SK-N-SH (cell line): ENCODE measurements at regions not wholly inside any gene's neighbourhood (a gene's known extent, or its start where the extent isn't known, plus 50 kb on each side); places are given as distances from the start of the nearest gene placed in this dataset.

ENCODE experiments used
- CTCF ChIA-PET: fragments of 300-600, 350-600 bp; formaldehyde crosslinking; extraction: SDS; loops from one replicate; lab custom pipeline; 2021; lab: Yijun Ruan, JAX
- POLR2A ChIA-PET: fragments of 350-600 bp; sonication (Branson Sonifier 250); formaldehyde crosslinking; extraction: SDS; loops from one replicate; lab custom pipeline; 2020; ENCODE audit warnings: antibody characterized with exemption, inconsistent platforms; lab: Yijun Ruan, JAX
- DNase-seq: peaks from one replicate; pipeline ENCODE4 v3.0.0; 2012
- H2AFZ ChIP-seq: fragments of 200-600 bp; sonication (generic); 2 replicates; pipeline ENCODE4 v1.8.1; 2016; ENCODE audit warnings: antibody characterized with exemption, mild to moderate bottlenecking, low read depth
- H3F3A ChIP-seq: fragments of 200-600 bp; sonication (generic); replicated peaks from 2 replicates; pipeline ENCODE3; 2016; ENCODE audit warnings: antibody characterized with exemption, mild to moderate bottlenecking; ENCODE audit not compliant: insufficient read depth
- H3K27ac ChIP-seq, 2 experiments: fragments of 200-500 bp in 1 of 2; fragments of 200-600 bp in 1 of 2; sonication (Bioruptor generic) in 1 of 2; sonication (generic), shearing (Covaris generic) in 1 of 2; 2 replicates each; pipeline versions ENCODE4 v1.5.1 to v1.6.1; 2014 to 2016; ENCODE audit warnings: low read depth in 2 of 2, inconsistent platforms in 1 of 2, low read length in 1 of 2, mild to moderate bottlenecking in 1 of 2, mixed read lengths in 1 of 2
- H3K27me3 ChIP-seq: fragments of 200-600 bp; sonication (generic), shearing (Covaris generic); 2 replicates; pipeline ENCODE4 v1.6.1; 2016; ENCODE audit warnings: mixed run types; ENCODE audit not compliant: insufficient read depth
- H3K36me3 ChIP-seq, 2 experiments: fragments of 200-500 bp in 1 of 2; fragments of 200-600 bp in 1 of 2; sonication (Bioruptor generic) in 1 of 2; sonication (generic) in 1 of 2; replicated peaks in 1 of 2; 2 replicates each; pipeline versions ENCODE3 to v1.5.1; 2014 to 2016; ENCODE audit warnings: low read length in 1 of 2, mild to moderate bottlenecking in 1 of 2; ENCODE audit not compliant: insufficient read depth in 2 of 2, control insufficient read depth in 1 of 2
- H3K4me1 ChIP-seq, 2 experiments: fragments of 200-500 bp in 1 of 2; fragments of 200-600 bp in 1 of 2; sonication (Bioruptor generic) in 1 of 2; sonication (generic), shearing (Covaris generic) in 1 of 2; 2 replicates each; pipeline versions ENCODE4 v1.5.1 to v1.6.1; 2014 to 2016; ENCODE audit warnings: low read depth in 1 of 2, low read length in 1 of 2, mixed run types in 1 of 2; ENCODE audit not compliant: insufficient read depth in 2 of 2, control insufficient read depth in 1 of 2
- H3K4me2 ChIP-seq: fragments of 200-600 bp; sonication (generic), shearing (Covaris generic); 2 replicates; pipeline ENCODE4 v1.6.1; 2017; ENCODE audit warnings: mixed run types
- H3K4me3 ChIP-seq, 2 experiments: fragments of 200-500 bp in 1 of 2; fragments of 200-600 bp in 1 of 2; sonication (Bioruptor generic) in 1 of 2; sonication (generic), shearing (Covaris generic) in 1 of 2; 2 replicates each; pipeline versions ENCODE4 v1.5.1 to v1.8.1; 2014 to 2016; ENCODE audit warnings: low read depth in 2 of 2, inconsistent platforms in 1 of 2, low read length in 1 of 2, mild to moderate bottlenecking in 1 of 2, mixed read lengths in 1 of 2, moderate library complexity in 1 of 2
- H3K79me2 ChIP-seq: fragments of 200-600 bp; sonication (generic); 2 replicates; pipeline ENCODE4 v1.8.1; 2017; ENCODE audit warnings: mild to moderate bottlenecking; ENCODE audit not compliant: insufficient read depth
- H3K9ac ChIP-seq: fragments of 200-600 bp; sonication (generic); 2 replicates; pipeline ENCODE4 v1.6.1; 2017; ENCODE audit warnings: mixed run types
- H3K9me2 ChIP-seq: fragments of 200-600 bp; sonication (generic); 2 replicates; pipeline ENCODE4 v1.6.1; 2017; ENCODE audit warnings: mixed run types
- H3K9me3 ChIP-seq: fragments of 200-600 bp; sonication (generic); 2 replicates; pipeline ENCODE4 v1.6.1; 2017; ENCODE audit warnings: mixed run types, mild to moderate bottlenecking, moderate library complexity
- H4K20me1 ChIP-seq: fragments of 200-600 bp; sonication (generic); 2 replicates; pipeline ENCODE4 v1.6.1; 2017; ENCODE audit warnings: mild to moderate bottlenecking, mixed run types; ENCODE audit not compliant: insufficient read depth
- CHD2 ChIP-seq: fragments of 150-350 bp; IDR thresholded peaks from 2 replicates; pipeline ENCODE4 v1.6.1; 2018; ENCODE audit warnings: low read length; ENCODE audit not compliant: partially characterized antibody
- CTCF ChIP-seq: fragments of 200-600 bp; sonication (generic); IDR thresholded peaks from 2 replicates; pipeline ENCODE4 v1.6.1; 2017; ENCODE audit warnings: antibody characterized with exemption, mild to moderate bottlenecking, moderate library complexity
- ELF1 ChIP-seq: IDR thresholded peaks from 2 replicates; pipeline ENCODE4 v1.4.0; 2012
- EP300 ChIP-seq, 2 experiments: IDR thresholded peaks; 2 replicates each; pipeline versions ENCODE4 v1.4.0 to v1.6.1; 2012; ENCODE audit warnings: borderline replicate concordance in 1 of 2, low read depth in 1 of 2, low read length in 1 of 2
- FOXJ3 ChIP-seq: sonication (generic); formaldehyde crosslinking; IDR thresholded peaks from 2 replicates; pipeline ENCODE4 v1.5.1; 2020; ENCODE audit warnings: mild to moderate bottlenecking, missing genetic modification reagents
- FOXM1 ChIP-seq: IDR thresholded peaks from 2 replicates; pipeline ENCODE4 v1.4.0; 2012; ENCODE audit warnings: low read depth, mild to moderate bottlenecking
- GABPA ChIP-seq: IDR thresholded peaks from 2 replicates; pipeline ENCODE4 v1.4.0; 2012; ENCODE audit warnings: low read depth, mild to moderate bottlenecking
- GATA2 ChIP-seq: sonication (generic); formaldehyde crosslinking; IDR thresholded peaks from 2 replicates; pipeline ENCODE4 v1.5.0; 2020; ENCODE audit warnings: mild to moderate bottlenecking, missing genetic modification reagents
- IRF3 ChIP-seq: fragments of 150-350 bp; IDR thresholded peaks from 2 replicates; pipeline ENCODE4 v1.6.1; 2016; ENCODE audit warnings: mild to moderate bottlenecking, low read depth, low read length
- MAX ChIP-seq: IDR thresholded peaks from 2 replicates; pipeline ENCODE4 v1.4.0; 2012; ENCODE audit warnings: low read depth
- MEF2A ChIP-seq: IDR thresholded peaks from 2 replicates; pipeline ENCODE4 v1.4.0; 2012; ENCODE audit warnings: low read depth, borderline replicate concordance
- NRF1 ChIP-seq: IDR thresholded peaks from 2 replicates; pipeline ENCODE4 v1.6.1; 2012; ENCODE audit warnings: low read depth, mild to moderate bottlenecking, low read length
- PBX3 ChIP-seq: IDR thresholded peaks from 2 replicates; pipeline ENCODE4; 2012
- SIN3A ChIP-seq: IDR thresholded peaks from 2 replicates; pipeline ENCODE4 v1.6.1; 2012; ENCODE audit warnings: low read depth, mild to moderate bottlenecking, low read length, moderate library complexity, borderline replicate concordance
- SMC3 ChIP-seq: IDR thresholded peaks from 2 replicates; pipeline ENCODE4 v1.6.1; 2012; ENCODE audit warnings: low read depth, low read length, improper control_type of control experiment
- USF1 ChIP-seq: IDR thresholded peaks from 2 replicates; pipeline ENCODE4 v1.4.0; 2012; ENCODE audit warnings: low read depth, borderline replicate concordance
- YY1 ChIP-seq: IDR thresholded peaks from 2 replicates; pipeline ENCODE4 v1.4.0; 2012; ENCODE audit warnings: low read depth, mild to moderate bottlenecking
- WGBS: methylation state at CpG from one replicate; pipeline ENCODE4 v1.1.6; 2017; ENCODE audit warnings: low lambda C conversion rate; 5-methylcytosine and 5-hydroxymethylcytosine counted together

- ChIA-PET POLR2A (no interaction called here), CTCF (interaction anchor here (1.5 kb wide), 1 partner anchor 12 kb away, joined by 3 read pairs; no protein-coding TSS in a partner anchor)
- Histone ChIP-seq H3K36me3 (no peaks in the 10 kb centered on the region), H3F3A (no peaks in the 10 kb centered on the region), H2AFZ (no peak overlapping the region), H3K4me2 (no peak overlapping the region), H3K27ac (no peak overlapping the region), H3K27me3 (no peaks in the 10 kb centered on the region), H4K20me1 (no peaks in the 10 kb centered on the region), H3K4me3 (no peak overlapping the region), H3K4me1 (peaks cover 0 to 8% of the 10 kb centered on the region in 2 experiments; a peak in 2 of 4 replicates), H3K9ac (no peak overlapping the region), H3K9me3 (no peaks in the 10 kb centered on the region), H3K79me2 (no peaks in the 10 kb centered on the region), H3K9me2 (no peaks in the 10 kb centered on the region)
- DNase-seq = no peak
- WGBS = 12% methylated on average over 2 of the region's 2 CpGs
- no peak for TF ChIP-seq GABPA
- TF ChIP-seq MEF2A = no peak
- no peak for TF ChIP-seq PBX3
- no peak for TF ChIP-seq FOXM1
- no peak for TF ChIP-seq USF1
- no peak for TF ChIP-seq IRF3
- no peak for TF ChIP-seq SMC3
- TF ChIP-seq MAX = no peak
- no peak for TF ChIP-seq CHD2
Observed at GRCh38 chr1:194533641-194534040, 1347.2 kb upstream of the B3GALT2 start.

GRCh38 chr1:194517567-194517966 lies 1331.2 kb upstream of the B3GALT2 start:
- Histone ChIP-seq H3K79me2 (no peaks in the 10 kb centered on the region), H3K27me3 (no peaks in the 10 kb centered on the region), H3K9ac (no peak overlapping the region), H3K4me2 (no peak overlapping the region), H3K4me1 (peaks cover 0 to 4% of the 10 kb centered on the region in 2 experiments; a peak in 1 of 4 replicates), H3F3A (no peaks in the 10 kb centered on the region), H3K4me3 (no peak overlapping the region), H3K36me3 (no peaks in the 10 kb centered on the region), H4K20me1 (no peaks in the 10 kb centered on the region), H2AFZ (no peak overlapping the region; the same call in 1 of the 2 replicates), H3K9me2 (no peaks in the 10 kb centered on the region), H3K27ac (no peak overlapping the region), H3K9me3 (no peaks in the 10 kb centered on the region)
- DNase-seq = no peak
- ChIA-PET CTCF (no interaction called here), POLR2A (no interaction called here)
- 26% methylated on average over 3 of the region's 3 CpGs for WGBS
- no peak for TF ChIP-seq IRF3
- TF ChIP-seq CTCF = no peak
- TF ChIP-seq MAX = no peak
- no peak for TF ChIP-seq YY1
- TF ChIP-seq MEF2A = no peak
- no peak for TF ChIP-seq SIN3A
- TF ChIP-seq NRF1 = no peak
- no peak for TF ChIP-seq GATA2
- TF ChIP-seq EP300 (IDR thresholded peaks at IDR 0.05; ENCODE audit: borderline replicate concordance in 1 of 2, low read depth in 1 of 2, low read length in 1 of 2) = no peak
- TF ChIP-seq ELF1 = no peak
- no peak for TF ChIP-seq FOXJ3 (CRISPR knock-in tag)
